Endothelial cell (in vitro differentiated cells): ENCODE measurements at regions not wholly inside any gene's neighbourhood (a gene's known extent, or its start where the extent isn't known, plus 50 kb on each side); places are given as distances from the start of the nearest gene placed in this dataset.
"Not testable (repeated sequence)": the region's sequence is repeated elsewhere in the genome, so short reads cannot be mapped to it uniquely, and the experiment has no call there.

ENCODE experiments used
- DNase-seq: peaks from one replicate; pipeline ENCODE4 v3.0.0; 2021; ENCODE audit warnings: low spot score
- H3K27ac Mint-ChIP-seq: one replicate; pipeline ENCODE4 v1.8.0; 2021; ENCODE audit warnings: mixed read lengths, inconsistent platforms; ENCODE audit not compliant: unreplicated experiment
- H3K27me3 Mint-ChIP-seq: one replicate; pipeline ENCODE4 v1.8.0; 2021; ENCODE audit warnings: mild to moderate bottlenecking, moderate library complexity, mixed read lengths, inconsistent platforms; ENCODE audit not compliant: unreplicated experiment
- H3K36me3 Mint-ChIP-seq: one replicate; pipeline ENCODE4 v1.8.0; 2021; ENCODE audit warnings: mild to moderate bottlenecking, low read depth, mixed read lengths, inconsistent platforms; ENCODE audit not compliant: unreplicated experiment
- H3K4me1 Mint-ChIP-seq: one replicate; pipeline ENCODE4 v1.8.0; 2021; ENCODE audit warnings: mild to moderate bottlenecking, mixed read lengths, inconsistent platforms; ENCODE audit not compliant: unreplicated experiment
- H3K4me3 Mint-ChIP-seq: one replicate; pipeline ENCODE4 v1.8.0; 2021; ENCODE audit warnings: mild to moderate bottlenecking, mixed read lengths, inconsistent platforms; ENCODE audit not compliant: unreplicated experiment
- H3K9me3 Mint-ChIP-seq: one replicate; pipeline ENCODE4 v1.8.0; 2021; ENCODE audit warnings: mixed read lengths, inconsistent platforms; ENCODE audit not compliant: unreplicated experiment
- TF ChIP-seq, protein P1 (sequence below): fragments of 200-600 bp; sonication (generic); IDR thresholded peaks from one replicate; pipeline ENCODE4 v1.5.0; 2021; ENCODE audit warnings: antibody characterized with exemption; ENCODE audit not compliant: unreplicated experiment

DNA sequence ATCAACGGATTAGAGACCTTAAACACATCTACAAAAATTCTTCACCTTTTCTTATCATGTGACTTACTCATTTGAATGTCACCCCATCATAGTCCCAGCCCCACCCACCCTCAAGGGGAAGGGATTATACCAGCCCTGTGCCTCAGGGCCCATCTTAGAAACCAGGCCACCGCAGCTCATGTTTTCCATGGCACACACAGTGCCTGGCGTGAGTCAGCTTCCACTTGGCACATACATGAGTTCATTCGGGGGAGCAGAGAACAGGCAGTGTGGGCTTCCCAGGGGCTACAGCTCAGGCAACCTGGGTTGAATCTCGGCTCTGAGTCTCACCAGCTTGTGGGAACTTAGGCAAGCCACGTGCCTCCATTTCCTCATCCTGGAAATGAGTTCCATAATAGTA, 310.6 kb downstream of the NPHP4 start:
- no peaks in the 10 kb centered on the region for H3K9me3 Mint-ChIP-seq
- H3K36me3 Mint-ChIP-seq: peaks cover 7% of the 10 kb centered on the region
- peaks cover 13% of the 10 kb centered on the region for H3K27me3 Mint-ChIP-seq
- no peak for DNase-seq
- peaks cover 17% of the 10 kb centered on the region for H3K4me1 Mint-ChIP-seq
- H3K4me3 Mint-ChIP-seq: no peak overlapping the region
- no peak overlapping the region for H3K27ac Mint-ChIP-seq
- TF ChIP-seq, protein P1, sequence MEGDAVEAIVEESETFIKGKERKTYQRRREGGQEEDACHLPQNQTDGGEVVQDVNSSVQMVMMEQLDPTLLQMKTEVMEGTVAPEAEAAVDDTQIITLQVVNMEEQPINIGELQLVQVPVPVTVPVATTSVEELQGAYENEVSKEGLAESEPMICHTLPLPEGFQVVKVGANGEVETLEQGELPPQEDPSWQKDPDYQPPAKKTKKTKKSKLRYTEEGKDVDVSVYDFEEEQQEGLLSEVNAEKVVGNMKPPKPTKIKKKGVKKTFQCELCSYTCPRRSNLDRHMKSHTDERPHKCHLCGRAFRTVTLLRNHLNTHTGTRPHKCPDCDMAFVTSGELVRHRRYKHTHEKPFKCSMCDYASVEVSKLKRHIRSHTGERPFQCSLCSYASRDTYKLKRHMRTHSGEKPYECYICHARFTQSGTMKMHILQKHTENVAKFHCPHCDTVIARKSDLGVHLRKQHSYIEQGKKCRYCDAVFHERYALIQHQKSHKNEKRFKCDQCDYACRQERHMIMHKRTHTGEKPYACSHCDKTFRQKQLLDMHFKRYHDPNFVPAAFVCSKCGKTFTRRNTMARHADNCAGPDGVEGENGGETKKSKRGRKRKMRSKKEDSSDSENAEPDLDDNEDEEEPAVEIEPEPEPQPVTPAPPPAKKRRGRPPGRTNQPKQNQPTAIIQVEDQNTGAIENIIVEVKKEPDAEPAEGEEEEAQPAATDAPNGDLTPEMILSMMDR: no peak

GRCh38 chr1:5680600-5680999, 311.6 kb downstream of the NPHP4 start:
- no peak for DNase-seq
- no peak overlapping the region for H3K27ac Mint-ChIP-seq
- peaks cover 2% of the 10 kb centered on the region for H3K9me3 Mint-ChIP-seq
- peaks cover 7% of the 10 kb centered on the region for H3K36me3 Mint-ChIP-seq
- peaks cover 14% of the 10 kb centered on the region for H3K4me1 Mint-ChIP-seq
- H3K4me3 Mint-ChIP-seq: no peak overlapping the region
- H3K27me3 Mint-ChIP-seq: peaks cover 12% of the 10 kb centered on the region
- TF ChIP-seq, protein P1: no peak

- Mint-ChIP-seq H3K9me3 (peaks cover 12% of the 10 kb centered on the region), H3K4me1 (peaks cover 9% of the 10 kb centered on the region), H3K27ac (no peak overlapping the region), H3K27me3 (peaks cover 4% of the 10 kb centered on the region), H3K36me3 (peaks cover 7% of the 10 kb centered on the region), H3K4me3 (no peak overlapping the region)
- TF ChIP-seq, protein P1: no peak
- no peak for DNase-seq
Observed at GRCh38 chr1:5678759-5679158, 313.5 kb downstream of the NPHP4 start.

DNA sequence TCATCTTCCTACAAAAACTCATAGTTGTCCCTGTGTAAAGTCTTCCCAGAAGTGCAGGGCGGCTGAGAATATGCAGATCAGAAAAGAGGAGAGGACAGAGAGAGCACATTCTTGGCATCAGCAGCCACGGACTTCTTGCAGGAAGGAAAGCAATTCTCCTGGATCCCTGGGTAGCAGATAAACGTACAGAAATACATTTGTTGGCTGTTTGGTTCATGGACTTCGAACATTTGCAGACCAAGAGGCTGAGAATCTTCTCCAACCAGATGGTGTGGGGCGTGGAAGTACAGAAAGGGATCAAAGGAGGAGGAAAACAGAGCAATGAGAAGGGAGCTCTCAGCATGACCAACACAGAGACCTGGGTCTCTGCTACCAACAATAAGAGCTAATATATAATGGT, 319.9 kb downstream of the NPHP4 start:
- not testable (repeated sequence) for DNase-seq, H3K4me1 Mint-ChIP-seq, H3K4me3 Mint-ChIP-seq, H3K27me3 Mint-ChIP-seq, H3K36me3 Mint-ChIP-seq, H3K27ac Mint-ChIP-seq
- peaks cover 26% of the 10 kb centered on the region for H3K9me3 Mint-ChIP-seq

- Mint-ChIP-seq H3K9me3 (peaks cover 26% of the 10 kb centered on the region), H3K36me3 (no peaks in the 10 kb centered on the region), H3K27ac (no peak overlapping the region), H3K4me3 (no peak overlapping the region), H3K27me3 (no peaks in the 10 kb centered on the region), H3K4me1 (no peaks in the 10 kb centered on the region)
- TF ChIP-seq, protein P1: no peak
- no peak for DNase-seq
Observed at GRCh38 chr1:5670590-5671350, 321.5 kb downstream of the NPHP4 start.
